NOMO-1 (cell line): ENCODE measurements at regions not wholly inside any gene's neighbourhood (a gene's known extent, or its start where the extent isn't known, plus 50 kb on each side); places are given as distances from the start of the nearest gene placed in this dataset.
"Not testable (repeated sequence)": the region's sequence is repeated elsewhere in the genome, so short reads cannot be mapped to it uniquely, and the experiment has no call there.

Source experiments
- DNase-seq, 2 experiments: peaks; one replicate each; lab custom pipeline; 2025; ENCODE audit not compliant: unreplicated experiment in 2 of 2; lab: John Stamatoyannopoulos, UW

DNA sequence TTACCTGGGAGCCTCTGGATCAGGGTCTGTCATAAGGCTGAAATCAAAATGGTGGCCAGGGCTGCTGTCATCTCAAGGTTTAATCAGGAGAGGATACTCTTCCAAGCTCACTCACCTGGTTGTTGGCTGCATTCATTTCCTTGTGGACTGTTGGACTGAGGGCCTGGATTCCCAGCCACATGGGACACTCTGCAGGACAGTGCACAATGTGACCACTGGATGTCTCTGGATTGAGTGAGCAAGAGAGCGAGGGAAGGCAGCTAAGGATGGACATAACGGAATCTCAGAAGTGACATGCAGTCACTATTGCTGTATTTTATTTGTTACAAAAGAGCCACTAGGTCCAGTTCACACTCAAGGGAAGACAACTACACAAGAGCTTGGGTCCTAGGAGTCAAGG lies 229.1 kb downstream of the S1PR1 start:
- no peak for DNase-seq

DNA sequence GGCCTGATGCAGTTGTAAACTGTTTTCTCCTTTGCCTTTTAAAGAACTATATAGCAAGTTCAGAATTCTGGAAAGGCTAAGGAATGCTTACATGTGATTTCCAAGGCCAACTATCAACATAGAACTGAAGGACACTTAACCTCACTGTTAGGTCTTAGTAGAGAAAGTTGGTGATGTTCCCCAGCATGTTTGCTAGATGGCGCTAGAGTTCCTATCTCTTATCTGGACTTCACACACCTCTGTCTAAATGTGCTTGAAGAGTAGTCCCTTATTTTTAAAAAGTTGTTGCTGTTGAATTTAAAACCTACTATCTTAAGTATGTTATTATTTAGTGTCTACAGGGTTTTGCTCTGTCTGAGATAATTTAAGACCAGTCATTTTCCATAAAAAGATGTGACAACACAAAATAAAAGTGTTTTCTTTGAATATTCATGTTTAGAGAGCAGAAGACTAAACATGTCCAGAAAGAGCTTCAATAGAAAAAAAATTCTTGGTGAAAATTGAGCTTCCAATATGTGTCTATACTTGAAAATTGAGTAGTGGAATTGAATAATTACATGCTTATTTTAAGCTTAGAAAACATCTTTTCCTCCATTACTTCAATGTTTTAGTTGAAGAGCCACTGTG lies 237.3 kb downstream of the S1PR1 start:
- peak in 1 of 2 experiments; percentile 17 for DNase-seq

DNA sequence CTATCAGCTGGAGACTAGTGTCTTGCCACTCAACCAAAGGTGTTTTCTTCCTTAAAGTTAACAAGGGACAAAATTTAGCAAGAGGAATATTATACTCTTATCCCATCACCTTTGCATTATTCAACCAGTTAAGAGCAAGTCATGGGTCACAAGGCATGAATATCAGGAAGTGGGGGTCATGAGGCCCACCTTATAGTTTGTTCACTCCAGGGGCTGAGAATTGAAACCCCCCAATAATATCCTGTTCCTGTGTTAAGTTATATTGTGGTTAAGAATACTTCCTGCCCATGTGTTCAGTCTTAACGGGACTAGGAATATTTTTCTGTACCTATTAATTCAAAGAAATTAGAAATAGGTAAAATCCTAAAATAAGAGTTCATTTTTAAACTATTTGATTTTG lies 239.7 kb downstream of the S1PR1 start:
- DNase-seq: no peak

DNA sequence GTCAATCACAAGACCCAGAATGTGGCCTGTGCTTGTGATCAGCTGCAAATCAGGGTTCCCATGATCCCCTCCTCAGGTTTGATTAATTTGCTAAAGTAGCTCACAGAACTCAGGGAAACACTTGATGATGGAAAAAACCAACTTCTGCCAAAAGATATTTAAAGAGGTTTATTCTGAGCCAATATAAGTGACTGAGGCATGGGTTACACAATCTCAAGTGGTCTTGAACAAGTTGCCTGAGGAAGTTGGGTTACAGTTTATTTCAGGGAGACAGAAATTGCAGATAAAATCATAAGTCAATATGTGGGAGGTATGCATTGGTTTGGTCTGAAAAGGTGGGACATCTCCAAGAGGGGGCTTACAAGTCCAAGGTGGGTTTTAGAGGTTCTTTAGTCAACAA lies 243.1 kb downstream of the S1PR1 start:
- no peak for DNase-seq

DNA sequence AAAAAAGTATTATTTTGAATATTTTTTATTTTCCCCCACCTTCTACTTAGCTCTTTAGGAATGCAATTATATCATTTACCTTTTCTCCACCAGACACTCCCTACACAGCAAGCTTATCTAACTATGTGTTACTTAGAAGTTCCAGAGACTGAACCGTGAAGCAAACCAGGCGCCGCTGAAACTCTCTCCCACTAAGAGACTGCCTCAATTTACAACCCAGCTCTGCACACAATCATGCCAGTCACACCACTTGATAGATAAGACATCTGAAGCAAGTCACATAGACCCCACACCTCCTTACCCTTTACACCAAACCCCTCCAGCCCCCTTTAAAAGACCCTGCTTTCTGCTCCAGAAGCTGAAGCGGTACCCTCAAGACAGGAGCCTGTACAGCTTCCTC lies 245.5 kb downstream of the S1PR1 start:
- no peak for DNase-seq

DNA sequence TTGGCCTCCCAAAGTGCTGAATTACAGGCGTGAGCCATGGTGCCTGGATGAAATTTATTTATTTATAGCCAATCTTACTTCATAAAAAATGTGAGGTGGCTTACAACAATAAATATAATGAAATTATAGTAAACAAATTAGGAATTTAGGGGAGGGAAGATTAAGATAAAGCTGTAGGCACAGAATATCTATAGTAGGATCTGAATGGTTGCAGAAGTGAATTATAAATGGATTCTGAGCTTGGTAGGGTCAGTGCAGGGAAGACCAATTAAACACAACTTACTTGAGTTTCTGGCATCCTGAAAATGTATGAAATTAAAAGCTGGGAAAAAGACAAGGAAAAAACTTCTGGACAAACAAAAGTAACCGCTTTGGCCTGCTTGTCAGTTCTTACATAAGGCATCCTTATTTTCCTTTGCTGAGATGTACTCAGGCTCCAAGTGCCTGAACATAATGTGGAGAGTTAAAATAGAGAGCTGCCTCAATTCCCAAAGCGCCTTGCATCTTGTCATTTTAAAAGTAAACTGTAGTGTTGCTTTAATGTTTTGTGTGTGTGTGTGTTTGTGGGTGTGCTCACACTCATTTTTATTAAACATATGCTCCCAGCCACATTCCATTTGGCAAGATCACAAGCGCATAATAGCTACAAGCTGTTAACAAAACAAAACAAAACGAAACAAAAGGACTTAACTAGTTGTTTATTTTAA lies 247.3 kb downstream of the S1PR1 start:
- no peak for DNase-seq

DNA sequence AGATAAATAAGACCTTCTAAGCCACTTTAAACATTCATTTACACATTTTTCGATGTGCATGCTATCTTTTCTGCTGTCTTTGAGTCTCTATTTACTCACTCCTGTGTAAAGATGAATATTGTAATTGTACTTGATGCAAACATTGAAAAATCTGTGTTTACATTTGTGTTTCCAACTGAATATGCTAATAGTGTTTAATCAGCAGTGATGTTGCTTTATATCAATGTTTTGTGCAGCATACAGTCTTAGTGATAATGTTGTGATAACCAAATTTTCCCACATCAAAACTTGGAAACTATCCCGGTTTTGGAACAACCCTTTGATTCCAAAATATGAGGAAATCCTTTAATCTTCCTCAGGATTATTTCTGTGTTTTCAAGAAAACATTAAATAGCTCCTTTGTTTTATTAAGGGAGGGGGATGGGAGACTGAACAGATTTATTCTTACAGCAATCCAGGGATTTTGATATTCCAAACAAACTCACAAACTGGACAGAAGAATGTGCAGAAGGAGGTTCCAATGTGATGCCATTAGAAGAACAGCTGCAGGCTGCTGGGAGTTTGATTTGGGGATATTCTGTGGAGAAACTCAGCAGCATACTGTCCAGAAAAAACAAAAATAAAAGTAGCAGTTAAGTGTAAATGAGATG lies 248.0 kb downstream of the S1PR1 start:
- DNase-seq: no peak

DNA sequence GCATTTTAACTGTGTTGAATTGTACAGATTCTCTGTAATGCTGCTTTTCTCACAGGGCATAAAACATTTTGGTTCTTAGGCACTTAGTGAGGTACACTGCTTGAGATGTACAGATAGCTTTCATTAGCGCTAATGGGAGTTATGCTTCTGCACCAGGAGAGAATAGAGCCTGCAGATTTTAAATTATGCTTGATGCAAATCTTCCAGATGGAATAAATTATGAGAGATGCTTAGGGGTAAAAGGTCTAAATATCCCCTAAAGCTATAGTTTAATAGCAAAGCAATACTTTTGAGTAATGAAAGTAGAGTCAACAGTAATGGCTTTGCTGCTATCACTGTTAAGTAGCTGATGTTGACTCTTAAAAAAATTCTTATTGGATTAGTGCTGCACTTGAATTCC lies 248.9 kb downstream of the S1PR1 start:
- no peak for DNase-seq

DNA sequence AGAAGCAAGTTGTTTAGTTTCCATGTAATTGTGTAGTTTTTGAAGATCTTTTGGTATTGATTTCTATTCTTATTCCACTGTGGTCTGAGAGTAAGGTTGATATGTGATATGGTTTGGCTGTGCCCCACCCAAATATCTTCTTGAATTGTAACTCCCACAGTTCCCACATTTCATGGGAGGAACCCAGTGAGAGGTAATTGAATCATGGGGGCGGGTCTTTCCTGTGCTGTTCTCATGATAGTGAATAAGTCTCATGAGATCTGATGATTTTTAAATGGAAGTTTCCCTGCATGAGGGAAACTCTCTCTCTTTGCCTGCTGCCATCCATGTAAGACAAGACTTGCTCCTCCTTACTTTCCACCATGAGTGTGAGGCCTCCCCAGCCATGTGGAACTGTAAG lies 255.3 kb downstream of the S1PR1 start:
- not testable (repeated sequence) for DNase-seq

DNA sequence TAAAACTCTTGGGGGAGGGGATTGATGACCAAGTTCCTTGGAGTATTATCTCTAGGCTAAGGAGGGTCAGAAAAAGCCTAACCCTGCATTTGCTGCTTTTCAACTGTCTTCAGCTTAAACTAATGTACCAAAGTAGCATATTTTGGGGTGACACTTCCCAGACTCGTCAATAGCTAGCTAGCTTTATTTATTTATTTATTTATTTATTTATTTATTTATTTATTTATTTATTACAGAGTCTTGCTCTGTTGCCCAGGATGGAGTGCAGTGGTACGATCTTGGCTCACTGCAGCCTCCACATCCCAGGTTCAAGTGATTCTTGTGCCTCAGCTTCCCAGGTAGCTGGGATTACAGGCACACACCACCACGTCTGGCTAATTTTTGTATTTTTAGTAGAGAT lies 257.1 kb downstream of the S1PR1 start:
- DNase-seq: not testable (repeated sequence)

DNA sequence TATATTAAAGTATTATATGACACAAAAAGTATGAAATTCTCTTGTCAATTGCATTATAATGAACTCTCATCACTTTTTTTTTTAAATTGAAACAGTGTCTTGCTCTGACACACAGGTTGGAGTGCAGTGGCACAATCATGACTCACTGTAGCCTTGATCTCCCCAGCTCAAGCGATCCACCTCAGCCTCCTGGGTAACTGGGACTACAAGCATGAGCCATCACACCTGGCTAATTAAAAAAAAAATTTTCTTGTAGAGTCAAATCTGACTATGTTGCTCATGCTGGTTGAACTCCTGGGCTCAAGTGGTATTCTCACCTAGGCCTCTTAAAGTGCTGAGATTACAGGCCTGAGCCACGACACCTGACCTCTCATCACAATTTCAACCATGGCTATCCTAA lies 259.3 kb downstream of the S1PR1 start:
- DNase-seq: no peak

DNA sequence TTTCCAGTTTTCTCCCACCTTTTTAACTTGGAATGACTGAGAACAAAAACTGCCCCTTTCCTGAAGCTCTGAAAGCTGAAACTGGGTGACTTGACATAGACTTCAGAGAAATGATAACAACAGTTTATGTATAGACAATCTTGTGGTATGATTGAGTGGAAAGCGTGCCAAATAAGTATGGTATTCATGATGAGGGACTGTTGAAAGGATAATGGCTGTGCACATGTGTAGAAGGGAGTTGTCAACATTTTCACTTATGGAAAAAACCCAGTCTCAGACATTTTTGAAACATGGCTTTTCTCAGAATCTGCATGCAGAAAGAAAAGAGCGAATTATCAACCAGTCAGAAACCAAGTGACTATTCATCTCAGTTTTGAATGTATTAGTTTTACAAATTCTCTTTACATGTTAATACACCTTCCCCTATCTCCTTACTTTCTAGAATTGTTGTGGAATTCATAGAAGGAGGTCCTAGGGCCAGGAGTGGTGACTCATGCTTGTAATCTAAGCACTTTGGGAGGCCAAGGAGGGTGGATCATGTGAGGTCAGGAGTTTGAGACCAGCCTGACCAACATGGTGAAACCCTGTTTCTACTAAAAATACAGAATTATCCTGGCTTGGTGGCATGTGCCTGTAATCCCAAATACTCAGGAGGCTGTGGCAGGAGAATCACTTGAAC lies 261.2 kb downstream of the S1PR1 start:
- DNase-seq: no peak

DNA sequence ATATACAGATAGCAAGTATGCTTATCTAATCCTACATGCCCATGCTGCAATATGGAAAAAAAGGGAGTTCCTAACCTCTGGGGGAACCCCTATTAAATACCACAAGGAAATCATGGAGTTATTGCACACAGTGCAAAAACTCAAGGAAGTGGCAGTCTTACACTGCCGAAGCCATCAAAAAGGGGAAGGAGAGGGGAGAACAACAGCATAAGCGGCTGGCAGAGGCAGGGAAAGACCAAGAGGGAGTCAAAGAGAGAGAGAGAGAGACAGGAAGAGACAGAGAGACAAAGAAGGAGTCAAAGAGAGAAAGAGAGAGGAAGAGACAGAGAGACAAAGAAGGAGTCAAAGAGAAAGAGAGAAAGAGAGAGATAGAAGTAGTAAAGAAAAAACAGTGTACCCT lies 267.3 kb downstream of the S1PR1 start:
- not testable (repeated sequence) for DNase-seq

DNA sequence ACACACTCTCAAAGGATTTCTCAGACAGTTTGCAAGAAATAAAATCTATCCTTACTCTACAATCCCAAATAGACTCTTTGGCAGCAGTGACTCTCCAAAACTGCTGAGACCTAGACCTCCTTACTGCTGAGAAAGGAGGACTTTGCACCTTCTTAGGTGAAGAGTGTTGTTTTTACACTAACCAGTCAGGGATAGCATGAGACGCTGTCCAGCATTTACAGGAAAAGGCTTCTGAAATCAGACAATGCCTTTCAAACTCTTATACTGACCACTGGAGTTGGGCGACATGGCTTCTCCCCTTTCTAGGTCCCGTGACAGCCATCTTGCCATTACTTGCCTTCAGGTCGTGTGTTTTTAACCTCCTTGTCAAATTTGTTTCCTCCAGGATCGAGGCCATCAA lies 268.4 kb downstream of the S1PR1 start:
- DNase-seq: not testable (repeated sequence)

DNA sequence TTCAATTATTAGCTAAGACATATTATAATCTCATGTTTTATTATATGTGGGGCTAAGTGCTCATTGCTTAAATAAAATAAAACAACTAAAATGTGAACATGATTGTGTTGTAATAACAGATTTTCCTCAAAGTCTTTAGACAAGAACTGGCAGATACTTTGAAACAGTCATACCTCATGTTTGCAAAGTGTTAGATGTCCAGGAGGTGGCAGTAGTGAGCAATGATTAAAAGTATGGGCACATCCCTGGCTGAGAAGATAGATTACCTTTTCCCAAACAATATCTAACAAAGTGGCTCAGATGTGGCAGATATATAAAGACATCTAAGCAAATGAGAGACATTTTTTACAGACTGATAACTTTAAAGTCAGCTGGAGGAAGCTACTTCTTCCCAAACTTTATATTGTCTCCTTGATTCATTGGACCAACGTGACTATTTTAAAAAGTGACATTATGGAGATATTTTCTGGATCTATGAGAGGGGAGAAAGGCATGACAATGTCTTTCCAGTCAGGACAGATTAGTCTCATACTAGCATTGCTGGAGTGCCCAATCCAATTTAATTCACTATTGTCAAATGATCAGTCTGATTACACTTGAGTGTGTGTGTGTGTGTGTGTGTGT lies 269.8 kb downstream of the S1PR1 start:
- DNase-seq: peak; percentile 13 to 42

DNA sequence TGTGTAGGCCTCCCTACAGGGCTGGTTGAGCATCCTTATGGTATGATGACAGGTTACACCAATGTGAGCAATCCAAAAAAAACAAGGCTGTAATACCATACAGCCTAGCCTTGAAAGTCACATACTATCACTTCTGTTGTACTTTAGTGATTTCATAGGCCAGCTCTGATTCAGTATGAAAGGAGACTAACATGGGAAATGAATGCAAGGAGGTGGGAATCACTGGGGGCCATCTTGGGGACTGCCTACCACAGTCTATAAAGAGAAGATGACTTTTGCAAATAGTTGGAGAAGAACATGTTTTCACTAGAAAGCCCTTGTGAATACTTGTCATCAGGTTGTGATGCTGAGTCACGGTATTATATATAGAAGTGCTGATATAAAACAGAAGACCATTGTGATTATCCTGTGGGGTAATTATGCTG lies 270.7 kb downstream of the S1PR1 start:
- no peak for DNase-seq

DNA sequence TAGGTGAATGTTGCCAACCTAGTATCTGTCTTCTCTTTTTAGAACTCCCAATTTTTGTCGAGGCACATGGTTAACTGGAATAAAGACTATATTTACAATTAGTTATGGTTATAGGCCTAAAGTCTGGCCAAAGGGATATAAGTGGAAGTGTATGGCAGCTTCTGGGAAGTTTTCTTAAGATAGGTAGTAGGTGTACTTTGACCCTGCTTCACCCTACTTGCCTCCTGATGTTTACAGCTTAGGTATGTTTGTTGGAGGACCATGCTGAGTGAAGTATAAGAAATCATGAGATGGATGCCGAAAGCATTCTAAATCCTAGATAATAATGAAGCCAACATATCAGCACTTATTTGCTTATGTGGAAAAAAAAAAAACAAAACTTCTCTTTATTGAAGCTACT lies 272.1 kb downstream of the S1PR1 start:
- DNase-seq: no peak

DNA sequence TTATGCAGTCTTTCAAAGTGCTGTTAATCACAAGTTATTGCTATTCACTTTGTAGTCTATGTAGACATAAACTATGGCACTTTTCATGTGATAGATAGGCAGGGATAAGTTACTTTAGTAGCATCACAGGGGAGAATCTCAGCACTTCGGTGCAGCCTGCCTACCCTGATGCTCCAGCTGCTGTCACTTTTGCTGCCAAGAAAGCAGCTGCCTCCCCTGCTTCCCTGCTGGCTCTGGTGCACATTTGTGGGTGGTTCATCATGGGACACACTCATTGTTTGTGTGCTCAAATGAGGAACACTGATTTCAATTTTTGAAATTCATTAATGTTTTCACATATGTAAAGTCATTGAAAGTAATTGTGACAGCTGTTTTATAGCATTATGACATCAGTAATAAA lies 272.6 kb downstream of the S1PR1 start:
- no peak for DNase-seq

DNA sequence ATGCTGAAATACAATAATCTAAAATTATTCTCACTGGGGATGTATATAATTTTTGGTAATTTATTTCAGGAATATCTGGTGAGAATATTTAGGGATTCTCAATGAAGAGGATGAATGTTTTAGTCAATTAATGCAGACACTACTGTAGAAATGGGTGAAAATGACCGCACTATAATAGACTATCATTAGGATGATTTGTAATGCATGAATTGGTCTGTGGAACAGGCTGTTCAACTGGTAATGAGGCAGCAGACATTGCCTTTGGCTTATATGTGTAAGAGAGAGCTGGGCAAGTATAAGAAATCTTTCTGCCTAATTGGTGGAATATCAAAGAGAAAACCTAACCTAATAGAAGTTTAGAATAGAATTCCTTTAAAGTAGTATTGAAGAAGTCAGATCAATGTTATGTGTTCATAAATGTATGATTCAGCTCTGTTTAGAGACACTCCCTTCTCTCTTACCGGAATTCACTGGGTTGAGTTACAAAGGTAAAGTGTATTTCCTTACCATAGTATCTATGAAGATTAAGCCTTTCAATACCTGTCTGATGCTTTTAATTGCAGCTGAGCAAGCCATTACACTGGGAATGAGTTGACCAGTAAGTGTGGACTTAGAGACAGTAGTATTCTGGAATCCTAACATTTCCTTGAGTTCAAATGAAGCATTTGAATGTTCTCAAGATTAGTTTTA lies 274.5 kb downstream of the S1PR1 start:
- no peak for DNase-seq

DNA sequence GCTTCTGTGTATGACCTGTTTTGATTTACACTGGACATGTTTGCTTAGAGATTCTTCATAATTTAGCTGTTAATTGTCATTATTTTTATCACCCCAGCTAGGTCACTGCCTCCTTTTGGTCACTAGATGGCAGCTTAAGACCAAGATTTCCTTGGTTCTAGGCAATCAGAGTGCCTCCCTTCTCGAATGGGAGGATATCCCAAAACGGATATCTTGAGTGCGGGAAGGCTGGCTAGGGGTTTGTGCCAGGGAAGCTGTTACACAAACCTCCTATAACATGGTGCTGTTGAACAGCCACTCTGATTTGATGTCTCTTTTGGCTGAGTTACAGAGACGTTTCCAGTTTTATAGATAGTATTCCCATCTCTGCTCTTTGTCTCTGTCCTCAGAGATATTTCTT lies 283.5 kb downstream of the S1PR1 start:
- peak; percentile 5 to 17 for DNase-seq

DNA sequence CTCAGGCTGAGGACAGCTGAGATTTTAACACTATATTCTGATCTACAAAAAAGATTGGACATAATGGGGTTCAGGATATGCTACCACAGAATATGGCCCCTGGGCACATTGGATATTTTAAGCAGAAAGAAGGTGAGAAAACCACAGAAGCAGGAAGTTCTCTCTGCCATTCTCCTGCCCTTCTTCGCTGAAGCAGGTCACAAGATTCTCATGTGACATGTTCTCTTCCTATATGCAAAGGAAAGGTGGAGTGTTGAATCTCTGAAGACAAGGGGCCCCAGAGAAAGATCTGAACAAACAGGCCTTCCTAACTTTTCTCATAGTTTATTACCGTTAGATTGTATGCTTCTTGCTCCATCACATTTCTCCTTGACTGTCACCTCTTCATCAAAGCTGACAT lies 285.7 kb downstream of the S1PR1 start:
- no peak for DNase-seq
